ENCODE measurements at regions not wholly inside any gene's neighbourhood (a gene's known extent, or its start where the extent isn't known, plus 50 kb on each side); places are given as distances from the start of the nearest gene placed in this dataset.

GRCh38 chr3:66592016-66592761 lies 91.4 kb upstream of the LRIG1 start:
- no peak for DNase-seq

GRCh38 chr3:66592927-66593625 lies 92.3 kb upstream of the LRIG1 start:
- DNase-seq: no peak

GRCh38 chr3:66593978-66594377 lies 93.2 kb upstream of the LRIG1 start:
- DNase-seq: no peak

- no peak for DNase-seq
Observed at GRCh38 chr3:66597308-66597863, 96.6 kb upstream of the LRIG1 start.

GRCh38 chr3:66598168-66598567 lies 97.3 kb upstream of the LRIG1 start:
- DNase-seq: peak in 4 of 58 donors; percentile 1 to 10 (median 6)

GRCh38 chr3:66602237-66602636 lies 101.4 kb upstream of the LRIG1 start:
- no peak for DNase-seq

GRCh38 chr3:66602691-66603090 lies 101.9 kb upstream of the LRIG1 start:
- DNase-seq: no peak

- no peak for DNase-seq
Observed at GRCh38 chr3:66603151-66603611, 102.4 kb upstream of the LRIG1 start.

GRCh38 chr3:66604481-66604880 lies 103.7 kb upstream of the LRIG1 start:
- DNase-seq: no peak

- no peak for DNase-seq
Observed at GRCh38 chr3:66606126-66606525, 105.3 kb upstream of the LRIG1 start.

- no peak for DNase-seq
Observed at GRCh38 chr3:66606868-66607267, 106.0 kb upstream of the LRIG1 start.

GRCh38 chr3:66609660-66610561 lies 109.1 kb upstream of the LRIG1 start:
- peak in 22 of 58 donors; percentile 1 to 54 (median 26) for DNase-seq

GRCh38 chr3:66610562-66610909 lies 109.7 kb upstream of the LRIG1 start:
- DNase-seq: no peak

GRCh38 chr3:66615643-66616301 lies 115.0 kb upstream of the LRIG1 start:
- no peak for DNase-seq

GRCh38 chr3:66617351-66617750 lies 116.5 kb upstream of the LRIG1 start:
- no peak for DNase-seq

GRCh38 chr3:66618066-66618465 lies 117.2 kb upstream of the LRIG1 start:
- DNase-seq: no peak

GRCh38 chr3:66620296-66620695 lies 119.5 kb upstream of the LRIG1 start:
- peak in 3 of 58 donors; percentile 10 to 14 (median 12) for DNase-seq

GRCh38 chr3:66622756-66623457 lies 122.1 kb upstream of the LRIG1 start:
- DNase-seq: no peak

GRCh38 chr3:66625505-66626216 lies 124.8 kb upstream of the LRIG1 start:
- DNase-seq: no peak

Data from anterior cingulate cortex (tissue), 58 donors.